ENCODE measurements at regions not wholly inside any gene's neighbourhood (a gene's known extent, or its start where the extent isn't known, plus 50 kb on each side); places are given as distances from the start of the nearest gene placed in this dataset.

- Histone ChIP-seq H3K4me1 (ENCODE audit: control insufficient read depth in 3 of 3, insufficient read depth in 3 of 3, low read length in 3 of 3) (no peaks in the 10 kb centered on the region), H3K36me3 (ENCODE audit: control insufficient read depth in 3 of 3, insufficient read depth in 3 of 3, low read length in 3 of 3) (no peaks in the 10 kb centered on the region), H3K4me3 (ENCODE audit: low read length in 3 of 3) (no peak overlapping the region), H3K9ac (ENCODE audit: low read depth in 1 of 3, low read length in 3 of 3) (no peak overlapping the region), H3K27ac (ENCODE audit: low read depth, low read length) (no peak overlapping the region), H3K27me3 (ENCODE audit: control insufficient read depth in 3 of 3, insufficient read depth in 3 of 3, low read length in 3 of 3) (peaks cover 0 to 4% (median 0%) of the 10 kb centered on the region in 3 donors), H3K9me3 (ENCODE audit: control insufficient read depth in 3 of 3, low read length in 3 of 3) (peaks cover 0 to 2% (median 0%) of the 10 kb centered on the region in 3 donors)
These were observed 654.7 kb upstream of the FANCL start for GRCh38 chr2:58895857-58896256.

GRCh38 chr2:58893656-58894351 is 652.7 kb upstream of the FANCL start:
- Histone ChIP-seq H3K4me3 (ENCODE audit: low read length in 3 of 3) (no peak overlapping the region), H3K27ac (ENCODE audit: low read depth, low read length) (no peak overlapping the region), H3K4me1 (ENCODE audit: control insufficient read depth in 3 of 3, insufficient read depth in 3 of 3, low read length in 3 of 3) (no peaks in the 10 kb centered on the region), H3K36me3 (ENCODE audit: control insufficient read depth in 3 of 3, insufficient read depth in 3 of 3, low read length in 3 of 3) (no peaks in the 10 kb centered on the region), H3K9me3 (ENCODE audit: control insufficient read depth in 3 of 3, low read length in 3 of 3) (peaks cover 0 to 2% (median 0%) of the 10 kb centered on the region in 3 donors), H3K9ac (ENCODE audit: low read depth in 1 of 3, low read length in 3 of 3) (no peak overlapping the region), H3K27me3 (ENCODE audit: control insufficient read depth in 3 of 3, insufficient read depth in 3 of 3, low read length in 3 of 3) (peaks cover 0 to 3% (median 0%) of the 10 kb centered on the region in 3 donors)

- no peak overlapping the region for H3K27ac ChIP-seq (ENCODE audit: low read depth, low read length)
- H3K9me3 ChIP-seq (ENCODE audit: control insufficient read depth in 3 of 3, low read length in 3 of 3), result peaks cover 0 to 2% (median 0%) of the 10 kb centered on the region in 3 donors
- H3K4me1 ChIP-seq (ENCODE audit: control insufficient read depth in 3 of 3, insufficient read depth in 3 of 3, low read length in 3 of 3), result no peaks in the 10 kb centered on the region
- no peak overlapping the region for H3K9ac ChIP-seq (ENCODE audit: low read depth in 1 of 3, low read length in 3 of 3)
- no peaks in the 10 kb centered on the region for H3K36me3 ChIP-seq (ENCODE audit: control insufficient read depth in 3 of 3, insufficient read depth in 3 of 3, low read length in 3 of 3)
- H3K27me3 ChIP-seq (ENCODE audit: control insufficient read depth in 3 of 3, insufficient read depth in 3 of 3, low read length in 3 of 3), result peaks cover 0 to 3% (median 0%) of the 10 kb centered on the region in 3 donors
- H3K4me3 ChIP-seq (ENCODE audit: low read length in 3 of 3), result no peak overlapping the region
These were observed 650.8 kb upstream of the FANCL start for GRCh38 chr2:58891828-58892377.

GRCh38 chr2:58890865-58891525 is 649.9 kb upstream of the FANCL start:
- H3K9me3 ChIP-seq (ENCODE audit: control insufficient read depth in 3 of 3, low read length in 3 of 3), result peaks cover 0 to 2% (median 0%) of the 10 kb centered on the region in 3 donors
- H3K4me1 ChIP-seq (ENCODE audit: control insufficient read depth in 3 of 3, insufficient read depth in 3 of 3, low read length in 3 of 3), result no peaks in the 10 kb centered on the region
- H3K27ac ChIP-seq (ENCODE audit: low read depth, low read length), result no peak overlapping the region
- H3K4me3 ChIP-seq (ENCODE audit: low read length in 3 of 3), result no peak overlapping the region
- no peak overlapping the region for H3K9ac ChIP-seq (ENCODE audit: low read depth in 1 of 3, low read length in 3 of 3)
- peaks cover 0 to 3% (median 0%) of the 10 kb centered on the region in 3 donors for H3K27me3 ChIP-seq (ENCODE audit: control insufficient read depth in 3 of 3, insufficient read depth in 3 of 3, low read length in 3 of 3)
- no peaks in the 10 kb centered on the region for H3K36me3 ChIP-seq (ENCODE audit: control insufficient read depth in 3 of 3, insufficient read depth in 3 of 3, low read length in 3 of 3)

GRCh38 chr2:58886009-58886408 is 644.9 kb upstream of the FANCL start:
- Histone ChIP-seq H3K27ac (ENCODE audit: low read depth, low read length) (no peak overlapping the region), H3K4me3 (ENCODE audit: low read length in 3 of 3) (no peak overlapping the region), H3K27me3 (ENCODE audit: control insufficient read depth in 3 of 3, insufficient read depth in 3 of 3, low read length in 3 of 3) (no peaks in the 10 kb centered on the region), H3K9me3 (ENCODE audit: control insufficient read depth in 3 of 3, low read length in 3 of 3) (no peaks in the 10 kb centered on the region), H3K36me3 (ENCODE audit: control insufficient read depth in 3 of 3, insufficient read depth in 3 of 3, low read length in 3 of 3) (no peaks in the 10 kb centered on the region), H3K9ac (ENCODE audit: low read depth in 1 of 3, low read length in 3 of 3) (no peak overlapping the region), H3K4me1 (ENCODE audit: control insufficient read depth in 3 of 3, insufficient read depth in 3 of 3, low read length in 3 of 3) (no peaks in the 10 kb centered on the region)

- H3K4me3 ChIP-seq (ENCODE audit: low read length in 3 of 3), result no peak overlapping the region
- no peaks in the 10 kb centered on the region for H3K4me1 ChIP-seq (ENCODE audit: control insufficient read depth in 3 of 3, insufficient read depth in 3 of 3, low read length in 3 of 3)
- H3K36me3 ChIP-seq (ENCODE audit: control insufficient read depth in 3 of 3, insufficient read depth in 3 of 3, low read length in 3 of 3), result no peaks in the 10 kb centered on the region
- no peaks in the 10 kb centered on the region for H3K9me3 ChIP-seq (ENCODE audit: control insufficient read depth in 3 of 3, low read length in 3 of 3)
- no peaks in the 10 kb centered on the region for H3K27me3 ChIP-seq (ENCODE audit: control insufficient read depth in 3 of 3, insufficient read depth in 3 of 3, low read length in 3 of 3)
- H3K27ac ChIP-seq (ENCODE audit: low read depth, low read length), result no peak overlapping the region
- H3K9ac ChIP-seq (ENCODE audit: low read depth in 1 of 3, low read length in 3 of 3), result no peak overlapping the region
These were observed 638.7 kb upstream of the FANCL start for GRCh38 chr2:58879834-58880233.

- Histone ChIP-seq H3K9me3 (ENCODE audit: control insufficient read depth in 3 of 3, low read length in 3 of 3) (no peaks in the 10 kb centered on the region), H3K27me3 (ENCODE audit: control insufficient read depth in 3 of 3, insufficient read depth in 3 of 3, low read length in 3 of 3) (no peaks in the 10 kb centered on the region), H3K27ac (ENCODE audit: low read depth, low read length) (no peak overlapping the region), H3K36me3 (ENCODE audit: control insufficient read depth in 3 of 3, insufficient read depth in 3 of 3, low read length in 3 of 3) (no peaks in the 10 kb centered on the region), H3K4me3 (ENCODE audit: low read length in 3 of 3) (no peak overlapping the region), H3K4me1 (ENCODE audit: control insufficient read depth in 3 of 3, insufficient read depth in 3 of 3, low read length in 3 of 3) (no peaks in the 10 kb centered on the region), H3K9ac (ENCODE audit: low read depth in 1 of 3, low read length in 3 of 3) (no peak overlapping the region)
These were observed 637.7 kb upstream of the FANCL start for GRCh38 chr2:58878778-58879177.

- Histone ChIP-seq H3K9me3 (ENCODE audit: control insufficient read depth in 3 of 3, low read length in 3 of 3) (no peaks in the 10 kb centered on the region), H3K4me3 (ENCODE audit: low read length in 3 of 3) (no peak overlapping the region), H3K27ac (ENCODE audit: low read depth, low read length) (no peak overlapping the region), H3K36me3 (ENCODE audit: control insufficient read depth in 3 of 3, insufficient read depth in 3 of 3, low read length in 3 of 3) (no peaks in the 10 kb centered on the region), H3K4me1 (ENCODE audit: control insufficient read depth in 3 of 3, insufficient read depth in 3 of 3, low read length in 3 of 3) (no peaks in the 10 kb centered on the region), H3K27me3 (ENCODE audit: control insufficient read depth in 3 of 3, insufficient read depth in 3 of 3, low read length in 3 of 3) (no peaks in the 10 kb centered on the region), H3K9ac (ENCODE audit: low read depth in 1 of 3, low read length in 3 of 3) (no peak overlapping the region)
These were observed 635.0 kb upstream of the FANCL start for GRCh38 chr2:58876126-58876525.

- Histone ChIP-seq H3K4me1 (ENCODE audit: control insufficient read depth in 3 of 3, insufficient read depth in 3 of 3, low read length in 3 of 3) (no peaks in the 10 kb centered on the region), H3K27me3 (ENCODE audit: control insufficient read depth in 3 of 3, insufficient read depth in 3 of 3, low read length in 3 of 3) (no peaks in the 10 kb centered on the region), H3K4me3 (ENCODE audit: low read length in 3 of 3) (no peak overlapping the region), H3K27ac (ENCODE audit: low read depth, low read length) (no peak overlapping the region), H3K9me3 (ENCODE audit: control insufficient read depth in 3 of 3, low read length in 3 of 3) (no peaks in the 10 kb centered on the region), H3K9ac (ENCODE audit: low read depth in 1 of 3, low read length in 3 of 3) (no peak overlapping the region), H3K36me3 (ENCODE audit: control insufficient read depth in 3 of 3, insufficient read depth in 3 of 3, low read length in 3 of 3) (no peaks in the 10 kb centered on the region)
These were observed 634.3 kb upstream of the FANCL start for GRCh38 chr2:58875436-58875835.

- Histone ChIP-seq H3K9ac (ENCODE audit: low read depth in 1 of 3, low read length in 3 of 3) (no peak overlapping the region), H3K27ac (ENCODE audit: low read depth, low read length) (no peak overlapping the region), H3K4me3 (ENCODE audit: low read length in 3 of 3) (no peak overlapping the region), H3K4me1 (ENCODE audit: control insufficient read depth in 3 of 3, insufficient read depth in 3 of 3, low read length in 3 of 3) (no peaks in the 10 kb centered on the region), H3K9me3 (ENCODE audit: control insufficient read depth in 3 of 3, low read length in 3 of 3) (no peaks in the 10 kb centered on the region), H3K36me3 (ENCODE audit: control insufficient read depth in 3 of 3, insufficient read depth in 3 of 3, low read length in 3 of 3) (no peaks in the 10 kb centered on the region), H3K27me3 (ENCODE audit: control insufficient read depth in 3 of 3, insufficient read depth in 3 of 3, low read length in 3 of 3) (no peaks in the 10 kb centered on the region)
These were observed 630.5 kb upstream of the FANCL start for GRCh38 chr2:58871469-58872142.

All from skeletal muscle tissue (tissue), 3 donors.